Loucy (cell line): ENCODE measurements at regions not wholly inside any gene's neighbourhood (a gene's known extent, or its start where the extent isn't known, plus 50 kb on each side); places are given as distances from the start of the nearest gene placed in this dataset.

Experiments
- H2AFZ ChIP-seq: fragments of 200-600 bp; sonication (generic); 2 replicates; pipeline ENCODE4 v1.6.0; 2016; ENCODE audit warnings: antibody characterized with exemption, mild to moderate bottlenecking, low read length, moderate library complexity
- H3F3A ChIP-seq: fragments of 200-600 bp; 2 replicates; pipeline ENCODE4 v1.6.0; 2016; ENCODE audit warnings: antibody characterized with exemption, low read depth, mild to moderate bottlenecking
- H3K27me3 ChIP-seq: fragments of 200-600 bp; sonication (generic); 2 replicates; pipeline ENCODE4 v1.6.1; 2014; ENCODE audit warnings: low read length, mild to moderate bottlenecking; ENCODE audit not compliant: insufficient read depth, poor library complexity, severe bottlenecking
- H3K36me3 ChIP-seq: fragments of 200-600 bp; sonication (generic); 2 replicates; pipeline ENCODE4 v1.6.1; 2016; ENCODE audit warnings: low read length; ENCODE audit not compliant: insufficient read depth
- H3K4me1 ChIP-seq: fragments of 200-600 bp; sonication (generic); 2 replicates; pipeline ENCODE4 v1.5.1; 2014; ENCODE audit warnings: low read length, mild to moderate bottlenecking; ENCODE audit not compliant: insufficient read depth, poor library complexity, severe bottlenecking
- H3K4me2 ChIP-seq: fragments of 200-600 bp; sonication (generic); 2 replicates; pipeline ENCODE4 v1.6.0; 2014; ENCODE audit warnings: antibody characterized with exemption, low read length, low read depth, mild to moderate bottlenecking; ENCODE audit not compliant: poor library complexity, severe bottlenecking
- H3K4me3 ChIP-seq: fragments of 200-600 bp; sonication (generic); 2 replicates; pipeline ENCODE4 v1.5.1; 2014; ENCODE audit warnings: low read length, mild to moderate bottlenecking, mixed read lengths; ENCODE audit not compliant: poor library complexity, severe bottlenecking
- H3K79me2 ChIP-seq: fragments of 200-600 bp; sonication (generic); 2 replicates; pipeline ENCODE4 v1.6.1; 2014; ENCODE audit warnings: low read length; ENCODE audit not compliant: insufficient read depth
- H3K9ac ChIP-seq: fragments of 200-600 bp; sonication (generic); 2 replicates; pipeline ENCODE4 v1.6.0; 2014; ENCODE audit warnings: mild to moderate bottlenecking, low read depth, low read length, moderate library complexity; ENCODE audit not compliant: poor library complexity, severe bottlenecking
- H3K9me2 ChIP-seq: fragments of 200-600 bp; sonication (generic); replicated peaks from 2 replicates; pipeline ENCODE4 v1.6.1; 2016; ENCODE audit warnings: low read depth, low read length, mixed read lengths
- H3K9me3 ChIP-seq: fragments of 200-600 bp; sonication (generic); 2 replicates; pipeline ENCODE4 v1.6.1; 2014; ENCODE audit warnings: mild to moderate bottlenecking, antibody characterized with exemption, low read length, low read depth; ENCODE audit not compliant: insufficient read depth
- H4K20me1 ChIP-seq: fragments of 200-600 bp; sonication (generic); 2 replicates; pipeline ENCODE4 v1.6.0; 2014; ENCODE audit warnings: antibody characterized with exemption, low read length, mild to moderate bottlenecking; ENCODE audit not compliant: insufficient read depth, poor library complexity, severe bottlenecking
- EZH2phosphoT487 ChIP-seq: fragments of 200-600 bp; IDR thresholded peaks from 2 replicates; pipeline ENCODE4 v1.6.1; 2018; ENCODE audit warnings: antibody characterized with exemption, mild to moderate bottlenecking, moderate library complexity, borderline replicate concordance
- TF ChIP-seq, protein P1 (sequence below): fragments of 200-600 bp; sonication (generic); conservative IDR thresholded peaks from 2 replicates; pipeline ENCODE4 v1.5.1; 2014; ENCODE audit warnings: mild to moderate bottlenecking, antibody characterized with exemption, low read length

DNA sequence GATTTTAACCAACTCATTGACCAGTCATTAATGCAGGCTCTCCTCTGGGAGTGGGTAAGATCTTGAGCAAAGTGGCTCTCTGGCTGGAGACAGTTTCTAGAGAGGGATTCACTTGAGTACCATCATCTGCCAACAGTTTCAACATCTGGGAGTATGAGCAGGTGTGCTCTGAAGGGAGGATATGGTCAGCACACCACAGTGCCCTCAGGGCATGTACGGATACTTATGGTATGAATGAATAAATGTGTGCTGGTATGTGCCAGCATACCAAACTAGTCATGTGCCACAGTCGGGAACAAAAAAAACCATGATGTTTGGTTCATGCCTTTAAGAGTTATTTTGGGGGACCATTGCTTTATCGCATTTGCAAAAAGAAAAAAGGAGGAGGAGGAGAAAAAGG is 1197.5 kb upstream of the TENM4 start:
- TF ChIP-seq, protein P1, sequence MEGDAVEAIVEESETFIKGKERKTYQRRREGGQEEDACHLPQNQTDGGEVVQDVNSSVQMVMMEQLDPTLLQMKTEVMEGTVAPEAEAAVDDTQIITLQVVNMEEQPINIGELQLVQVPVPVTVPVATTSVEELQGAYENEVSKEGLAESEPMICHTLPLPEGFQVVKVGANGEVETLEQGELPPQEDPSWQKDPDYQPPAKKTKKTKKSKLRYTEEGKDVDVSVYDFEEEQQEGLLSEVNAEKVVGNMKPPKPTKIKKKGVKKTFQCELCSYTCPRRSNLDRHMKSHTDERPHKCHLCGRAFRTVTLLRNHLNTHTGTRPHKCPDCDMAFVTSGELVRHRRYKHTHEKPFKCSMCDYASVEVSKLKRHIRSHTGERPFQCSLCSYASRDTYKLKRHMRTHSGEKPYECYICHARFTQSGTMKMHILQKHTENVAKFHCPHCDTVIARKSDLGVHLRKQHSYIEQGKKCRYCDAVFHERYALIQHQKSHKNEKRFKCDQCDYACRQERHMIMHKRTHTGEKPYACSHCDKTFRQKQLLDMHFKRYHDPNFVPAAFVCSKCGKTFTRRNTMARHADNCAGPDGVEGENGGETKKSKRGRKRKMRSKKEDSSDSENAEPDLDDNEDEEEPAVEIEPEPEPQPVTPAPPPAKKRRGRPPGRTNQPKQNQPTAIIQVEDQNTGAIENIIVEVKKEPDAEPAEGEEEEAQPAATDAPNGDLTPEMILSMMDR = no peak
- no peak for TF ChIP-seq EZH2phosphoT487
- Histone ChIP-seq H3K4me2 (no peak overlapping the region), H3K9me3 (no peaks in the 10 kb centered on the region), H3F3A (no peaks in the 10 kb centered on the region), H3K4me3 (no peak overlapping the region), H3K4me1 (no peaks in the 10 kb centered on the region), H3K79me2 (no peaks in the 10 kb centered on the region), H3K36me3 (no peaks in the 10 kb centered on the region), H2AFZ (no peak overlapping the region), H3K27me3 (no peaks in the 10 kb centered on the region), H3K9me2 (no peaks in the 10 kb centered on the region), H4K20me1 (no peaks in the 10 kb centered on the region), H3K9ac (no peak overlapping the region)

DNA sequence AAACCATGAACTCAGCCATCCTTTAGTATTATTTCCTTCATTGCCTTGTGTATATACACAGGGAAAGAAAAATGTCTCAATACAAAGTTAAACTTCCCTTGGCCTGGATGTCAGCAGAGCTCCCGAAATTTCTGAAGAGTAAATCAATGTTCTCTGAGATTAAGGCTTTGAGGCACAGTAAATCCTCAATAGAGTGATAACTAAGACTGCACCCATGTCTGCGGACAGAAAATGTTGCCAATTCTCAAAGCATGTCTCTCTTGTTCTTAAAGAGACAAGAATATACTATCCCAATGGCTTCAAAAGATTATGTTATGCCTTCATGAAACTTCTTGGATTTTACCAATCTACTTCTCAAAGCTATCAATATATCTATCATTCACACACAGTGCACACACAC is 1196.7 kb upstream of the TENM4 start:
- Histone ChIP-seq H2AFZ (no peak overlapping the region), H3K4me1 (no peaks in the 10 kb centered on the region), H4K20me1 (no peaks in the 10 kb centered on the region), H3K27me3 (no peaks in the 10 kb centered on the region), H3K4me2 (no peak overlapping the region), H3K9me3 (no peaks in the 10 kb centered on the region), H3K4me3 (no peak overlapping the region), H3K9me2 (no peaks in the 10 kb centered on the region), H3K9ac (no peak overlapping the region), H3K36me3 (no peaks in the 10 kb centered on the region), H3K79me2 (no peaks in the 10 kb centered on the region), H3F3A (no peaks in the 10 kb centered on the region)
- TF ChIP-seq, protein P1 = no peak
- no peak for TF ChIP-seq EZH2phosphoT487

DNA sequence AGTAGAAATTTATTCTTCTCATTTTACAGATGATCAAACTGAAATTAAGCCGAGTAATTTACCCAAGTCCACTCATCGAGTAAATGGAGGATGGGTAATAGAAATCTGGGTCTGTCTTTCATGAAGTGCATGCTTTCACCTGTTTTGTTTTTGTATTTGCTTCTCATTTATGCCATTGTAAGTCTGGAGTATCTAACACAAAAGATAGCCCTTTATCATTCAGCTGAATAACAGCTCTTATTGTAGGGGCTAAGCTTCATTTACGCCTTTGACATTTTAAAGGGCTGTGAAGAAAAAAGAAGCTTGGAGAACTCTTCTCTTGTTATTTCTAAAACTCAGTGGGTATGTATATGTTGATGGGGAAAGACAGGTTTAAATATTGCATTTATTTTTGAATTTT is 1196.2 kb upstream of the TENM4 start:
- Histone ChIP-seq H3F3A (no peaks in the 10 kb centered on the region), H3K4me3 (no peak overlapping the region), H4K20me1 (no peaks in the 10 kb centered on the region), H3K79me2 (no peaks in the 10 kb centered on the region), H3K9ac (no peak overlapping the region), H3K9me3 (no peaks in the 10 kb centered on the region), H2AFZ (no peak overlapping the region), H3K4me2 (no peak overlapping the region), H3K36me3 (no peaks in the 10 kb centered on the region), H3K4me1 (no peaks in the 10 kb centered on the region), H3K9me2 (no peaks in the 10 kb centered on the region), H3K27me3 (no peaks in the 10 kb centered on the region)
- TF ChIP-seq, protein P1 = no peak
- TF ChIP-seq EZH2phosphoT487 = no peak
